SK-N-SH treated with all-trans-retinoic acid at 6 μM for 48 hours (cell line): ENCODE measurements at regions not wholly inside any gene's neighbourhood (a gene's known extent, or its start where the extent isn't known, plus 50 kb on each side); places are given as distances from the start of the nearest gene placed in this dataset.

Experiments used
- ARNTL ChIP-seq: fragments of 450-650 bp; formaldehyde crosslinking; IDR thresholded peaks from 2 replicates; pipeline ENCODE4 v1.5.0; 2020; ENCODE audit warnings: low read depth, mild to moderate bottlenecking, moderate library complexity, borderline replicate concordance
- CSRNP3 ChIP-seq: fragments of 250-450 bp; sonication (Bioruptor Pico); IDR thresholded peaks from 2 replicates; pipeline ENCODE4 v1.5.1; 2021; ENCODE audit warnings: mild to moderate bottlenecking, moderate library complexity
- ESRRG ChIP-seq: fragments of 250-450 bp; sonication (Bioruptor Pico); IDR thresholded peaks from 2 replicates; pipeline ENCODE4 v1.6.1; 2021; ENCODE audit warnings: mild to moderate bottlenecking
- GLIS3 ChIP-seq: fragments of 250-450 bp; sonication (Bioruptor Pico); IDR thresholded peaks from 2 replicates; pipeline ENCODE4 v1.5.0; 2020; ENCODE audit warnings: mild to moderate bottlenecking, moderate library complexity
- ISL1 ChIP-seq: fragments of 250-450 bp; sonication (Bioruptor Pico); IDR thresholded peaks from 2 replicates; pipeline ENCODE4 v2.1.2; 2022; ENCODE audit warnings: mild to moderate bottlenecking, moderate library complexity
- PATZ1 ChIP-seq: fragments of 250-450 bp; sonication (Bioruptor Pico); IDR thresholded peaks from 2 replicates; pipeline ENCODE4 v1.8.0; 2020; ENCODE audit warnings: mild to moderate bottlenecking, moderate library complexity, borderline replicate concordance
- SNAI2 ChIP-seq: fragments of 250-450 bp; sonication (Bioruptor Pico); IDR thresholded peaks from 2 replicates; pipeline ENCODE4 v1.5.0; 2020; ENCODE audit warnings: mild to moderate bottlenecking, moderate library complexity
- TOX ChIP-seq: fragments of 250-450 bp; sonication (Bioruptor Pico); IDR thresholded peaks from 2 replicates; pipeline ENCODE4 v1.8.0; 2021; ENCODE audit warnings: mild to moderate bottlenecking, moderate library complexity, borderline replicate concordance
- ZFP3 ChIP-seq: fragments of 250-450 bp; sonication (Bioruptor Pico); IDR thresholded peaks from 2 replicates; pipeline ENCODE4 v1.5.0; 2020; ENCODE audit warnings: mild to moderate bottlenecking, moderate library complexity
- ZNF70 ChIP-seq: fragments of 450-650 bp; formaldehyde crosslinking; IDR thresholded peaks from 2 replicates; pipeline ENCODE4 v1.5.0; 2020; ENCODE audit warnings: mild to moderate bottlenecking, moderate library complexity

DNA sequence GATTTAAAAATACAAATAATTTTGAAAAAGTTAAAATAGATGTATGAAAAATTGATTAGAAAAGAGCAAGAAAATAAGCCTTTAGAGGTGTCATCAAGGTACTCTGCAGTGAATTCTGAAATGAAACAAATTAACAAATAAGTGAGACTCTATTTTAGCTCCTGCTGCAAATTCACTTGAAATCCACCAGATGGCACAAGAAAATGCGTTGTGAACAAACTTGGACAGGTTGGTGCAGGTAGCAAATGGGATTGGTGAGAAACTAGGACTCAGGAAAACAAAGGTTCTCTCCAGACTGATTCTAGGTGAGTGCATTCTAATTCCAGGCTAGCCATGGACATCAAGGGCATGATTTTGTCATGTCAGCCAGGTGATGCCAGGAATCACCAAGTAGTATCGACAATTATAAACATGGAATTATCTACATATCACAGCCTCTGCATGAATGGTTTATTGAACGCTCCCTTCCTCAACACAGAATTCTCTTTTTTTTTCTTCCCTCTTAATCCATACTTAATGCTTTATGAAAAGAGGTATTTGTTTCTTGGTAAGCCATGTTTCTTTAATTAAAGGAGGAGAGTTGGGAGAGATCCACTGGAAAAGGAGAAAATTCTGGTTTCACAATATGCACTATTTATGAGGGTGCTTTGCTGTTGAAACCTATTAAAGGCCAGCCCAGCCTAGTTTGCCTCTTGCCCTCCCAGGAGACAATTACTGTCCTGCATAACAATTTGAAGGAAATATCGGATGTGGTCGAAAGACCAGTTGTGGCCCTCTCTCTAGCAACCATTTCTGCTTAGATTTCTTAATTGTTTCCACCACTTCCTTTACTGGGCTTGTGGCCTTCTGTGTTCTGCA lies 118.1 kb downstream of the ZNF365 start:
- TF ChIP-seq GLIS3 (CRISPR knock-in tag): no peak
- TF ChIP-seq SNAI2: no peak
- no peak for TF ChIP-seq CSRNP3
- TF ChIP-seq ISL1 (CRISPR knock-in tag): no peak
- no peak for TF ChIP-seq ZFP3
- no peak for TF ChIP-seq TOX (CRISPR knock-in tag)
- TF ChIP-seq ZNF70 (CRISPR knock-in tag): no peak
- TF ChIP-seq ESRRG (CRISPR knock-in tag): no peak
- no peak for TF ChIP-seq ARNTL (CRISPR knock-in tag)
- TF ChIP-seq PATZ1 (CRISPR knock-in tag): no peak
